Neural progenitor cell (in vitro differentiated cells): ENCODE measurements at regions not wholly inside any gene's neighbourhood (a gene's known extent, or its start where the extent isn't known, plus 50 kb on each side); places are given as distances from the start of the nearest gene placed in this dataset.

ENCODE experiments used
- DNase-seq: peaks from one replicate; pipeline ENCODE4 v3.0.0-alpha.2; 2016; ENCODE audit warnings: low spot score
- H2AFZ ChIP-seq: fragments of 200-600 bp; sonication (generic); replicated peaks from 2 replicates; pipeline ENCODE4 v1.6.1; 2016; ENCODE audit warnings: antibody characterized with exemption
- H3F3A ChIP-seq: fragments of 200-600 bp; sonication (generic); 2 replicates; pipeline ENCODE4 v1.6.1; 2016; ENCODE audit warnings: antibody characterized with exemption, low read depth
- H3K27ac ChIP-seq: fragments of 200-600 bp; sonication (generic); 2 replicates; pipeline ENCODE4 v1.5.1; 2016; ENCODE audit warnings: mild to moderate bottlenecking
- H3K27me3 ChIP-seq: fragments of 200-600 bp; sonication (generic); 2 replicates; pipeline ENCODE4 v1.6.1; 2016; ENCODE audit warnings: mild to moderate bottlenecking, moderate library complexity
- H3K36me3 ChIP-seq: fragments of 200-600 bp; sonication (generic); 2 replicates; pipeline ENCODE4 v1.5.1; 2016
- H3K4me1 ChIP-seq: fragments of 200-600 bp; sonication (generic); 2 replicates; pipeline ENCODE4 v1.6.1; 2016; ENCODE audit warnings: mixed run types
- H3K4me2 ChIP-seq: fragments of 200-600 bp; sonication (generic); 2 replicates; pipeline ENCODE4 v1.6.1; 2016
- H3K4me3 ChIP-seq: fragments of 200-600 bp; sonication (generic); 2 replicates; pipeline ENCODE4 v1.5.1; 2016
- H3K79me2 ChIP-seq: fragments of 200-600 bp; sonication (generic); 2 replicates; pipeline ENCODE4 v1.6.1; 2016; ENCODE audit warnings: low read depth
- H3K9ac ChIP-seq: fragments of 200-600 bp; sonication (generic); 2 replicates; pipeline ENCODE4 v1.6.1; 2016
- H3K9me3 ChIP-seq: fragments of 200-600 bp; sonication (generic); 2 replicates; pipeline ENCODE4 v1.5.1; 2016; ENCODE audit warnings: low read depth
- H4K20me1 ChIP-seq: fragments of 200-600 bp; sonication (generic); 2 replicates; pipeline ENCODE4 v1.6.1; 2016; ENCODE audit warnings: low read depth
- H3K27ac Mint-ChIP-seq: 3 replicates; pipeline ENCODE4 v1.8.0; 2021; ENCODE audit warnings: mixed read lengths
- H3K27me3 Mint-ChIP-seq: 2 replicates; pipeline ENCODE4 v1.8.0; 2022; ENCODE audit warnings: low read depth, mild to moderate bottlenecking, inconsistent platforms, moderate library complexity, mixed read lengths; ENCODE audit not compliant: insufficient read depth
- H3K36me3 Mint-ChIP-seq: 3 replicates; pipeline ENCODE4 v1.8.0; 2021; ENCODE audit warnings: mixed read lengths
- H3K4me1 Mint-ChIP-seq: 3 replicates; pipeline ENCODE4 v1.8.0; 2021; ENCODE audit warnings: mixed read lengths
- H3K4me3 Mint-ChIP-seq: 3 replicates; pipeline ENCODE4 v1.8.0; 2021; ENCODE audit warnings: mild to moderate bottlenecking, moderate library complexity, mixed read lengths
- H3K9me3 Mint-ChIP-seq: 3 replicates; pipeline ENCODE4 v1.8.0; 2020; ENCODE audit warnings: mixed read lengths
- EZH2 ChIP-seq: fragments of 200-600 bp; sonication (generic); IDR thresholded peaks from 2 replicates; pipeline ENCODE4 v1.6.1; 2017; ENCODE audit warnings: antibody characterized with exemption, mild to moderate bottlenecking, moderate library complexity
- EZH2phosphoT487 ChIP-seq: fragments of 200-600 bp; sonication (generic); IDR thresholded peaks from 2 replicates; pipeline ENCODE4 v1.6.1; 2017; ENCODE audit warnings: antibody characterized with exemption
- TF ChIP-seq, protein P1 (sequence below): fragments of 200-600 bp; sonication (generic); IDR thresholded peaks from 2 replicates; pipeline ENCODE4 v1.5.1; 2017; ENCODE audit warnings: antibody characterized with exemption, mild to moderate bottlenecking

DNA sequence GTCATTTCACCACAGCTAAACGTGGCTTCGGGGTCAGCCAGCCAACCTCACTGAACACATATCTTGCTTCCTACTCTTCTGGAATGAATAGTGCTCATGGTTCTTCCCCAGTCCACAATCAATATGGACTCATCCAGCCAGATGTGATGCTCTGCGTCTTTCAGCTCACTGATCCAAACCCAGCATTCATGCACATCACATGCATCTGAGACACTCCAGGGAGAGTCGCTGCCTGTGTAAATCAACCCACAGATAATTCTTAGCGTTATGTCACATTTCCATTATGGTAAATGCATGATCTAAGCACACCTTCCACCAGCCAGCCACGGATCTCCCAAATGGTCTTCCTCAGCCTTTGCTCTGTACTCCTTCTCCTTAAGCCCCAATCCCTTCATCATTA, 306.7 kb upstream of the CHAC2 start:
- H3K4me3 ChIP-seq, result no peak overlapping the region
- H4K20me1 ChIP-seq, result no peaks in the 10 kb centered on the region
- H3K79me2 ChIP-seq, result no peaks in the 10 kb centered on the region
- DNase-seq, result no peak
- H3K9ac ChIP-seq, result no peak overlapping the region
- Mint-ChIP-seq H3K36me3 (no peaks in the 10 kb centered on the region), H3K4me1 (peaks cover 4% of the 10 kb centered on the region), H3K27me3 (no peaks in the 10 kb centered on the region), H3K27ac (no peak overlapping the region), H3K4me3 (no peak overlapping the region), H3K9me3 (no peaks in the 10 kb centered on the region)
- H3F3A ChIP-seq, result no peaks in the 10 kb centered on the region
- TF ChIP-seq EZH2phosphoT487 (no peak), EZH2 (no peak)
- TF ChIP-seq, protein P1, sequence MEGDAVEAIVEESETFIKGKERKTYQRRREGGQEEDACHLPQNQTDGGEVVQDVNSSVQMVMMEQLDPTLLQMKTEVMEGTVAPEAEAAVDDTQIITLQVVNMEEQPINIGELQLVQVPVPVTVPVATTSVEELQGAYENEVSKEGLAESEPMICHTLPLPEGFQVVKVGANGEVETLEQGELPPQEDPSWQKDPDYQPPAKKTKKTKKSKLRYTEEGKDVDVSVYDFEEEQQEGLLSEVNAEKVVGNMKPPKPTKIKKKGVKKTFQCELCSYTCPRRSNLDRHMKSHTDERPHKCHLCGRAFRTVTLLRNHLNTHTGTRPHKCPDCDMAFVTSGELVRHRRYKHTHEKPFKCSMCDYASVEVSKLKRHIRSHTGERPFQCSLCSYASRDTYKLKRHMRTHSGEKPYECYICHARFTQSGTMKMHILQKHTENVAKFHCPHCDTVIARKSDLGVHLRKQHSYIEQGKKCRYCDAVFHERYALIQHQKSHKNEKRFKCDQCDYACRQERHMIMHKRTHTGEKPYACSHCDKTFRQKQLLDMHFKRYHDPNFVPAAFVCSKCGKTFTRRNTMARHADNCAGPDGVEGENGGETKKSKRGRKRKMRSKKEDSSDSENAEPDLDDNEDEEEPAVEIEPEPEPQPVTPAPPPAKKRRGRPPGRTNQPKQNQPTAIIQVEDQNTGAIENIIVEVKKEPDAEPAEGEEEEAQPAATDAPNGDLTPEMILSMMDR, result no peak
- no peaks in the 10 kb centered on the region for H3K4me1 ChIP-seq
- H3K27ac ChIP-seq, result no peak overlapping the region
- H3K27me3 ChIP-seq, result no peaks in the 10 kb centered on the region
- H3K9me3 ChIP-seq, result no peaks in the 10 kb centered on the region
- no peaks in the 10 kb centered on the region for H3K36me3 ChIP-seq
- no peak overlapping the region for H3K4me2 ChIP-seq
- H2AFZ ChIP-seq, result no peak overlapping the region

DNA sequence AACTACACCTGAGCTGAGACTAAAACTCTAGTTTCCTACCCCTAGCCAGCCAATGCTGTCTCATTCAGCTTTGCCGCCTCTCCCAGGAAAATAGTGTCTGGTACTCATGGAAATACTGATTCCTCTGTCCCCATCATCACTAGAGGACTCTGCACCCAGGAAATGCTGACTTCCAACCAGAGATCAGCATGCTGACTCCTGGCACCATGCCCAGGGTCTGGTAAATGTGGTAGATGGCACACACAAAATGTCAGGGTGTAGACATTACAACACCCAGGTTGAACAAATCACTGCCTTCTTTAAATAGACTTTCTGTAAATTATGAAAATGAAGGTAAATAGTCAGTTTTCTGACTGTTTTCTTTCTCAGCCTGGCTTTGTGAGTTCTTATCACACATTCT, 307.3 kb upstream of the CHAC2 start:
- H3K79me2 ChIP-seq, result no peaks in the 10 kb centered on the region
- Mint-ChIP-seq H3K27me3 (no peaks in the 10 kb centered on the region), H3K4me1 (peaks cover 5% of the 10 kb centered on the region), H3K27ac (no peak overlapping the region), H3K36me3 (no peaks in the 10 kb centered on the region), H3K9me3 (peaks cover under 1% of the 10 kb centered on the region), H3K4me3 (no peak overlapping the region)
- no peaks in the 10 kb centered on the region for H3K9me3 ChIP-seq
- no peak overlapping the region for H3K4me2 ChIP-seq
- no peak overlapping the region for H3K27ac ChIP-seq
- no peaks in the 10 kb centered on the region for H3K27me3 ChIP-seq
- no peak for DNase-seq
- TF ChIP-seq EZH2, result no peak
- H2AFZ ChIP-seq, result no peak overlapping the region
- no peak overlapping the region for H3K4me3 ChIP-seq
- no peak overlapping the region for H3K9ac ChIP-seq
- H3K36me3 ChIP-seq, result no peaks in the 10 kb centered on the region
- H3F3A ChIP-seq, result no peaks in the 10 kb centered on the region
- H4K20me1 ChIP-seq, result no peaks in the 10 kb centered on the region
- no peaks in the 10 kb centered on the region for H3K4me1 ChIP-seq

DNA sequence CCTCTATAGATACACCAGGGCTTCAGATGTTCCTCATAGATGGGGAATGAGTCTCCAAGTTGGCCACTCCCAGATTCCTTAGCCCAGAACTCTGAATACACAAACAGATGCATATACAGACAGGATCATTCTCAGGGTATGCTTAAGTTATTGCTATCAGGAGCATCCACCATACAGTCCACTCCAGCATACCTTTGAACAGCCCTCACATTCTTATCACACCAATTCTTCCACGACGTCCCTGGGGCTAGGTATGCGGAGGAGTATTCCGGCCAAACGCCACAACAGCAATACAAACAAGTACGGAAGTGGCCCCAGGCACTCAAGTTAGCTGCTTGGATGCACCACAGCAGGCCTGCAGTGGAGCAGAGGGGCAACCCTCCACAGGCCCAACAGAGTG, 312.5 kb upstream of the CHAC2 start:
- Mint-ChIP-seq H3K9me3 (peaks cover 3% of the 10 kb centered on the region), H3K4me1 (peaks cover 11% of the 10 kb centered on the region), H3K4me3 (no peak overlapping the region), H3K27ac (no peak overlapping the region), H3K36me3 (no peaks in the 10 kb centered on the region), H3K27me3 (peaks cover 2% of the 10 kb centered on the region)
- H3F3A ChIP-seq, result no peaks in the 10 kb centered on the region
- no peak overlapping the region for H3K4me2 ChIP-seq
- TF ChIP-seq EZH2, result no peak
- TF ChIP-seq EZH2phosphoT487, result no peak
- TF ChIP-seq, protein P1, result no peak
- no peak overlapping the region for H2AFZ ChIP-seq
- no peaks in the 10 kb centered on the region for H3K79me2 ChIP-seq
- no peaks in the 10 kb centered on the region for H3K4me1 ChIP-seq
- no peak overlapping the region for H3K27ac ChIP-seq
- H3K9ac ChIP-seq, result no peak overlapping the region
- no peaks in the 10 kb centered on the region for H4K20me1 ChIP-seq
- H3K27me3 ChIP-seq, result no peaks in the 10 kb centered on the region
- no peak for DNase-seq
- H3K4me3 ChIP-seq, result no peak overlapping the region
- no peaks in the 10 kb centered on the region for H3K36me3 ChIP-seq
- no peaks in the 10 kb centered on the region for H3K9me3 ChIP-seq

DNA sequence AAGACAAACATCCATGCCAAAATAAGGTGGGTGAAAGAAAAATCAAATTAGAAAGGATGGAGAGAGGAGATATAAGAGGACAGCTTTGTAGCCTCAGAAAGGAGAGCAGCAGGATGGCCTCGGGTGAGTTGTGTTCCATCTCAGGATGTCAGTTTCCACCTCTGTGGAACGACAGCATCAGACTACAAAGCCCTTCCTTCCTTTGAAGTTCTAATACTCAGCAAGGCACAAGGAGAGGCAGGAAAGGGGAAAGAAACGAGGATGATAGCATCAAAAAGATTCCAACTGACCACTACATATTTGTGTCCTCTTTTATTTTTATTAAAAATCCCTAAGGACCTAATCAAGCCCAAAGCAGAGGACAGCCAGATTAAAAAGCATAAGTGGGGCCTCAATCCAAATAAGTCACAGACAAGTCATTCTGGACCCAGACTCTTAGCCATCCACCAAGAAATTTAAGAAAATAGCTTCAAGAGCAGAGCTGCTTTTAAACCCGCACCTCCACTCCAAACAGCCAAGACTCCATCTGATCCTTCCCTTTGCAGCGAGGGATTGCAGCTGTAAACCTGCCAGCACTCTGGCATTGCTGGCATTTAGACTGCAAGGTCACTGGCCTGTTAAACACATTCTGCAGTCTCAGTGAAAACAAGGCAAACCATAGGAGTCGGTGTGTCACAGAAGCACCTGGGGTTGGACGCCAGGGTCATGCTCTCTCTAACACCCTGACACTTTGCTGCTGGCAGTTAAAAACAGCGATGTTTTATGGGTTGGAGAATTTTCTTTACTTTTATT, 314.5 kb upstream of the CHAC2 start:
- H3K9me3 Mint-ChIP-seq, result peaks cover 3% of the 10 kb centered on the region
- no peak overlapping the region for H3K4me2 ChIP-seq
- no peaks in the 10 kb centered on the region for H4K20me1 ChIP-seq
- H3K27ac ChIP-seq, result no peak overlapping the region
- H3K27me3 ChIP-seq, result no peaks in the 10 kb centered on the region
- TF ChIP-seq EZH2 (no peak), EZH2phosphoT487 (no peak)
- TF ChIP-seq, protein P1, result no peak
- H3K27me3 Mint-ChIP-seq, result peaks cover 2% of the 10 kb centered on the region
- no peak overlapping the region for H2AFZ ChIP-seq
- no peaks in the 10 kb centered on the region for H3K4me1 ChIP-seq
- H3K36me3 ChIP-seq, result no peaks in the 10 kb centered on the region
- no peak overlapping the region for H3K4me3 ChIP-seq
- no peaks in the 10 kb centered on the region for H3K9me3 ChIP-seq
- no peaks in the 10 kb centered on the region for H3K36me3 Mint-ChIP-seq
- DNase-seq, result no peak
- peaks cover 11% of the 10 kb centered on the region for H3K4me1 Mint-ChIP-seq
- H3K9ac ChIP-seq, result no peak overlapping the region
- no peaks in the 10 kb centered on the region for H3K79me2 ChIP-seq
- no peak overlapping the region for H3K4me3 Mint-ChIP-seq
- no peak overlapping the region for H3K27ac Mint-ChIP-seq
- no peaks in the 10 kb centered on the region for H3F3A ChIP-seq
